ENCODE measurements at regions not wholly inside any gene's neighbourhood (a gene's known extent, or its start where the extent isn't known, plus 50 kb on each side); places are given as distances from the start of the nearest gene placed in this dataset.
"Not testable (repeated sequence)": the region's sequence is repeated elsewhere in the genome, so short reads cannot be mapped to it uniquely, and the experiment has no call there.

- no peak for DNase-seq
Measured at GRCh38 chr2:8371653-8372052, 310.2 kb upstream of the ID2 start.

DNA sequence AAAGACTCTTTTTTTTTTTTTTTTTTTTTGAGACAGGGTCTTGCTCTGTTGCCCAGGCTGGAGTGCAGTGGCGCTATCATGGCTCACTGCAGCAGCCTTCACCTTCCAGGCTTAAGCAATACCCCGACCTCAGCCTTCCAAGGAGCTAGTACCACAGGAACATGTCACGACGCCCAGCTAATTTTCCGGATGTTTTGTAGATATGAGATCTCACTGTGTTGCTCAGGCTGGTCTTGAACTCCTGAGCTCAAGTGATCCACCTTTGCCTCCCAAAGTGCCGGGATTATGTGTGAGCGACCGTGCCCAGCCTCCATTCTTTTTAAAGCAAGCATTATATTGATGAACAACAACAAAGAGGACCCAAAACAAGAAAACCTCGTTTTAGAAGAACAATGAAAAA lies 307.1 kb upstream of the ID2 start:
- no peak for DNase-seq

GRCh38 chr2:8376603-8377410 lies 305.0 kb upstream of the ID2 start:
- no peak for DNase-seq

DNA sequence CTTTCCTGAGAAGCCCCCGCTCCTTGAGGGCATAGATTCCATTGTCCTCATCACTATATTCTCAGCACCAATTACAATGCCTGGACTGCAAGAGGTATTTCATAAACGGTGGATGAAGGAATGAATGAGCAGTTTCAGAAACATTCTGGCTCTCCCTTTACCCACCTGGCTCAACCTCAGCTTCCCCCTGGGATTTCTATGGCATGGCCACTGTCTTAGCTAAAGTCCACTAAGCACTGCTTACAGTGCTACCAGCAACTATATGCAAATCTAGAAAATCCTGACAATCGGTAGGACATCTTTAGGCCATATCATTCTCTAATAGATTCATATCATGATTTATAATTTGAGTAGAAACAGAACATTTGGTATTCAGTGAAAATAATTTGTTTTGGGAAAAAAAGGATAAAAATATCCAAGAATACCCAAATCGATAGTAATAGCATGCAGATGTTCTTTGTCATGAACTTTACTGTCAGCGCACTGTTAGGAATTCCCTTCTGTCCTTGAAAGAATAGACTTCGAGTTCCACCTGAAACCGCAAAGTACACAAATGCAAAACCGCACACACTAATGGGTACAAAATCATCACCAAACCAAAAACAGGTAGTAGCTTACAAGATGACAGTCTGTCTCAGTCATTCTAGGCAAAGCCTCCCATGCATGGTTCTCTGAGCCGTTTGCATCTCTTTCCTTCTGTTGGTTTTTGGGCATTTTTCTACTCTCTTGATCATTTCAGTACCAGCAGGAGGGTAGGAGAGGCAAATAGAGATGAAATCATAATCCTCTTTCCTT lies 303.6 kb upstream of the ID2 start:
- no peak for DNase-seq

- DNase-seq: no peak
Measured at GRCh38 chr2:8379128-8379527, 302.7 kb upstream of the ID2 start.

GRCh38 chr2:8379549-8379948 lies 302.3 kb upstream of the ID2 start:
- no peak for DNase-seq

DNA sequence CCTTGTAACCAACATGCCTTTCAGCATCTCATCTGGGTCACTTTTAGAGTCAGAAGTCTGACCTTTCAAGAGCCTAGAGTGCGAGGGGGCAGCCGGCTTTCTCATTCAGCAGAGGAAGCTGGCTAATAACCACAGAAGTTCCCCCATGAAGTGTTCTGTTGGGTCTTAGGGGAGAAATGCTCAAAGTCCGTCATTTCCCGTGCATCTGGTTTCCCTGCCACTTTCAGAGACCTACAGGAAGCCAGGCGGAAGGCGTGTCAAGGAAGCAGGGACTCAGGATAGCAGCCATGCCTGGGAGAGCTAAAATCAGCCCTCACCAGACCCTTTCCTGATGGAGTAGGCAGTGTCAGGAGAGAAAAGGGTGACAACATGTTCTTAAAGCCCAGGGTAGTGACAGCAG lies 301.8 kb upstream of the ID2 start:
- no peak for DNase-seq

DNA sequence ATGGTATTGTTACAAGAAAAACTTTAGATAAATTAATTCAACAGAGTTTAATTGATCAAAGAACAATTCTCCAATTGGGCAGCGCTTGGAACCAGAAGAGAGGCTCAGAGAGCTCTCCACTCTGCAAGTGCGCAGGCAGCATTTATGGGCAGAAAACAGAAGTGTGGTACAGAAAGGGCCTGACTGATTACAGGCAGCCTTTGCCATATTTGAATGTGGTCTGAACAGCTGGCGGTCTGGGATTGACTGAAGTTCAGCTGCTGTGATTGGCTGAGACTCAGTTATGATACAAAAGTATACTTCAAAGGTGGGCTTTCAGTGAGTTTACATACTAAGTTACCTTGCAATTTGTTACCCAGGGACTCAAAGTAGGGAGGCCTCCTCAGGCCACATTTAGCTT lies 301.3 kb upstream of the ID2 start:
- no peak for DNase-seq

DNA sequence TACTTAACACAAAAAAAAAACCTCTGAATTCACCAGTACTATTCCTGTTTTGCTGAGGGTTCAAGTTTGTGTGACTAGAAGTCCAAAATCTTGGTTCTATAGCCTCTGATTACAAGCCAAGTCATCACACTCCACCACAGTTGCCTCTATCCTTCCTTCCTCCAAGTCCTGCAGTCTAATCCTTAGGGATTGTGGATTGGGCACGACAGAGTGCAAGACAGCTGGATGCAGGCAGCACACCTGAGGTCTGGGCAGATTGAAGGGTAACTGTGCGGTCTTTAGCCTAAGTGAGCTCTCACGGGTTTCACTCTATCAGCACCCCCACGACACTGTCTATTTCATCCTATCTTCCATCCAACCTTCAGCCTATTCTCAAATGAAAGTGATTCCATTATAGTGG lies 299.4 kb upstream of the ID2 start:
- DNase-seq: no peak

DNA sequence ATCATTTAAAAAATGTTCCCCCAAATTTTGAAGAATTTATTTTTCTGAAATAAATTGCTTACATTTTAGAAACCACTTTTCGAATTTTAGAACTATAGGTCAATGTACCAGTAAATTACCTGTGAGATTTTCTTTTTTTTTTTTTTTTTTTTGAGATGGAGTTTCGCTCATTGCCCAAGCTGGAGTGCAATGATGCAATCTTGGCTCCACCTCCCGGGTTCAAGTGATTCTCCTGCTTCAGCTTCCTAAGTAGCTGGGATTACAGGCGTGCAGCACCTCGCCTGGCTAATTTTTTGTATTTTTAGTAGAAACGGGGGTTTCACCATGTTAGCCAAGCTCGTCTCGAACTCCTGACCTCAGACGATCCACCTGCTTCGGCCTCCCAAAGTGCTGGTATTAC lies 295.1 kb upstream of the ID2 start:
- not testable (repeated sequence) for DNase-seq

- no peak for DNase-seq
Measured at GRCh38 chr2:8388781-8389180, 293.1 kb upstream of the ID2 start.

DNA sequence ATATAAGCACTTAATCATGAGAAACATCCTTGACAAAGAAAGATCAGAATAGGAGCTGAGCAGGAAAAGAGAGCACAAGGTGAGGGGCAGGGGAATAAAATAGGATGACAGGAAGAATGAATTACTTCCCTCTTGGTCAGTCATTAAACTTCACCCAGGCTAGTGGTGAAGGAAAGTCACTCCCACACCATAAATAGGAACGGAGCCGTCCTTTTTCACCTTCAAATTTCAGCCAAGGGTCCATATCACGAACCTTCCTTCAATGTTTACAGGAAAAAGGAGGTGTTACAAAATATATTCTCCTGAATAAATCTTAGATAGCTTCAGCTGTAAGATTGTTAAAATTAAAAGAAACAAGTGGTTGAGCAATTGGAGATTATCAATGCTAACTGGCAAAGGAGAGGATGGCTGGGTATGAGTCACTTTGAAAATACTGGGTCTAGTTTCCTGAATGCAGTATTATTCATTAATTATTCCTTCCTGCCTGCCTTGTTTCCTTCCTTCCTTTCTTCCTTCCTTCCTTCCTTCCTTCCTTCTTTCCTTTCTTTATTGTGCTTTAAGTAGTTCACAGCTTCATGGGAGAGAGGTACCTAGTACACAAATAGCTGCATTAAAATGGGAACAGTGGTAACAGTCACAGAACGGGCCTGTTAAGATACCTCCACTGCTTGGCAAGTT lies 292.3 kb upstream of the ID2 start:
- DNase-seq: no peak

DNA sequence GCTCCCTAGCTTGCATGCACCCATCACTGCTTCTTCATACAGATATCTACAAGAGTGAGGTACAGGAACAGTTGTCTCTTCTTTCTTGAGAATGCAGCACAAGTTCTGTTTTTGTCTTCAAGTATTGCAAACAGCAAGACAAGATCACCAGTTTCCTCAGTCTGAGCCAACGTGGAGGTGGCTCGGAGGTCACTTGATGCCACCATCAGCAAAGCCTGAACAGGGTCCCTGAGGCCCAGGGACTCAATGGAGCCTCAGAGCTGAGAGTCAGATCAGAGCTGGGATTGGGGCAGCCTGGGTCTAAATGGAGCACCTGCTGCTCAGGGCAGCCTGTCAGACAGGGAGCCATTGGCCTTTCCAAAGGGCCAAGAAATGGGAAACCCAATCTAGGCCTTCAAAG lies 290.7 kb upstream of the ID2 start:
- DNase-seq: no peak

DNA sequence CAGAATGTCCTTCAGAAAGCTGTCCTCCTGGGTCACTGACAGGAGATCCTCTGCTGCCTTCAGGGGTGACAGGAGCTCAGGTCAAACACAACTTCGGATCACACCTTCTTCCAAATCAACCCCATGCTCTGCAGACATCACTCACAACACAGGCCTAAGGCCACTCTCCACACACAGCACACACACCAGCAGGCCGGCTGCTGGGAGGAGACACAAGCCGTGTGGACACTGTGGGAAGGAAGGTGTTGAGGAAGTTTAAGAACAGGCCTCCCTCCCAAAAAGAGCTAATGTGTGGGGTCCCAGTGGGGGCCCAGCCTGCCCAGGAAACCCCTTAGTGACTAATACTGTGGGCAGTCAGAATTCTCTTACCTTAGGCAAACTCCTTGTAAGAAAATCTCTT lies 290.3 kb upstream of the ID2 start:
- DNase-seq: no peak

DNA sequence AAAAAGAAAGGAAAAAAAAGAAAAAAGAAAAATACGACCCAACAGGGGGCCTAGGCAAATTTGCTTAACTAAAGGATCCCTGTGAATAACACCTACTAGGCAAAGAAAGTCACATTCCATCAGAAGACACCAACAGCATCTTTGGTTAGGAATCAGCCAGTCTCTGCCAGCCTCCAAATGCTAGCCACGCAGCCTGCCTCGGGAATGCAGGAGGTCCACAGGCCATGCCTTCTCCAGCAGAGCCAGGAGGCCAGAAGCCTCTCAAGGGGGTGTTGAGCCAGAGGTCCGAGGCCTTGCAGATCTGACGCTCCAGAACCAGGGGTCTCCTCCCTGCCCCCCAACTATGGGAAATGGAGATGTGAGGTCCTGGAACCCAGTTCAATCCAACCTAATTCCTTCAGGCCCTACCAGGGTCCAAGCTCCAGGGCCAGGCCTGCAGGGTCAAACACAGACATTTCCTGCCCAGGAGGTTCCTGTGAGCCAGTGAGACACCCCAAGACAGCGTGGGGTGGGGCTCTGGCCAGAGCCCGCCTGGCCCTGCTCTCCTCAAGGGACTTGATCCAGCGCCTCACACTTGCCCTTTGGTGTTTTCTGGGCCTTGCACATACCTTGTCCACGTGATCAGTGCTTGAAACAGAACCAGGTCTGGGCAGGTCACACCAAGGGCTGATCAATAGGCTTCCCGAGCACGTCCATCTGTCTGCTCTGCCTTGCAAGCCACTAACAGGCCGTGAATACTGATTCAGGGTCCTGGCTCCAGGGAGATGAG lies 289.6 kb upstream of the ID2 start:
- DNase-seq: no peak

DNA sequence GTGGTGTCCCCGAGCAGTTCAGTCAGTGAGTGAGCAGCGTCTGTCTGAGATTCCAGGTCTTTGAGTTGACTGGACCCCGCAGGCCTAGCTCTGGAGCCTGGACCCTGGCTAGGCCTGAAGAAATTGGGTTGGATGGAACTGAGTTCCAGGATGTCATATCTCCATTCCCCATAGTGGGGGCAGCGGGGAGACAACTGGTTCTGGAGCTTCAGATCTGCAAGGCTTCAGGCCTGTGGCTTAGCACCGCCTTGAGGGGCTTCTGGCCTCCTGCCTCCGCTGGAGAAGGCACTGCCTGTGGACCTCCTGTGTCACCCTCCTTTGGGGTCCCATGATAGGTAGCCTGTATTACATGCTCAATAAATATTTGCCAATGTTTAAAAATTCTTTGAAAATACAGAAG lies 288.4 kb upstream of the ID2 start:
- DNase-seq: no peak

DNA sequence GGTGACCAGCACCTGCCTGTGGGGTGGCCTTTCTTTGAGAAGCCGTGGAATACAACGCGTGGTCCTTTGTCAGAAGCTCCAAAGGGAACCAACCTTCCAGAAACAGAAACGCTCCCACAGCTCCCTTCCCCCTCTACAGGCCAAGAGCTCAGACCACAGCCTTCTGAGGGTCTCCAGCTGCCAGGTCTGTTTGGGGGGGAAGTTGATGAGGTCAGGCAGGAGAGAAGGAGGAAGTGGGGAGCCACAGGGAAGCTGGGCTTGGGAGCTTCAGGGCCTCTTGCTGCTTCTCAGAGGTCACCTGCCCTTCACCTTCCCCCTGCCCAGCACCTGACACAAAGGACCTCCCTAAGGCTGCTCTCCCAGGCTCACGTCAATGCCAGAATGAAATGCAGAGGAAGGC lies 287.7 kb upstream of the ID2 start:
- DNase-seq: no peak

- no peak for DNase-seq
Measured at GRCh38 chr2:8394569-8395359, 287.1 kb upstream of the ID2 start.

- DNase-seq: no peak
Measured at GRCh38 chr2:8395718-8396117, 286.1 kb upstream of the ID2 start.

GRCh38 chr2:8398040-8398668 lies 283.7 kb upstream of the ID2 start:
- DNase-seq: no peak

GRCh38 chr2:8399731-8400130 lies 282.1 kb upstream of the ID2 start:
- no peak for DNase-seq

GRCh38 chr2:8400196-8400595 lies 281.7 kb upstream of the ID2 start:
- no peak for DNase-seq

All from activated T-cell treated with anti-CD3 and anti-CD28 coated beads, Interleukin-2, amount 50 U/mL, for 1 hour (primary cell).